H9 (cell line): ENCODE measurements at regions not wholly inside any gene's neighbourhood (a gene's known extent, or its start where the extent isn't known, plus 50 kb on each side); places are given as distances from the start of the nearest gene placed in this dataset.

Experiments used
- DNase-seq: peaks from one replicate; pipeline ENCODE4 v3.0.0-alpha.2; 2017
- H2AFZ ChIP-seq: one replicate; pipeline ENCODE4 v1.6.1; 2013; ENCODE audit warnings: mild to moderate bottlenecking, low read length, control low read depth, moderate library complexity
- H2AK5ac ChIP-seq: 2 replicates; pipeline ENCODE4 v1.6.1; 2013; ENCODE audit warnings: low read length, control low read depth, mixed read lengths; ENCODE audit not compliant: insufficient read length
- H2BK120ac ChIP-seq: one replicate; pipeline ENCODE4 v1.6.1; 2013; ENCODE audit warnings: low read depth, mild to moderate bottlenecking, low read length, control low read depth, inconsistent platforms; ENCODE audit not compliant: poor library complexity, severe bottlenecking
- H2BK12ac ChIP-seq: 2 replicates; pipeline ENCODE4 v1.6.1; 2013; ENCODE audit warnings: low read length, control low read depth, mixed read lengths, low read depth; ENCODE audit not compliant: insufficient read length
- H2BK15ac ChIP-seq: 2 replicates; pipeline ENCODE4 v1.6.1; 2013; ENCODE audit warnings: low read depth, low read length, control low read depth
- H2BK20ac ChIP-seq: one replicate; pipeline ENCODE4 v1.6.1; 2013; ENCODE audit warnings: low read depth, mild to moderate bottlenecking, low read length, control low read depth, inconsistent platforms; ENCODE audit not compliant: poor library complexity, severe bottlenecking
- H2BK5ac ChIP-seq: 2 replicates; pipeline ENCODE4 v1.6.1; 2013; ENCODE audit warnings: low read length, control low read depth, mixed read lengths; ENCODE audit not compliant: insufficient read length
- H3K14ac ChIP-seq: 2 replicates; pipeline ENCODE4 v1.6.1; 2013; ENCODE audit warnings: low read length, control low read depth; ENCODE audit not compliant: insufficient read depth
- H3K18ac ChIP-seq: 2 replicates; pipeline ENCODE4 v1.6.1; 2013; ENCODE audit warnings: low read depth, mild to moderate bottlenecking, mixed read lengths, low read length, control low read depth; ENCODE audit not compliant: insufficient read length
- H3K23ac ChIP-seq: 2 replicates; pipeline ENCODE4 v1.6.1; 2013; ENCODE audit warnings: low read length, control low read depth, mixed read lengths, low read depth; ENCODE audit not compliant: insufficient read length
- H3K23me2 ChIP-seq: 2 replicates; pipeline ENCODE4 v1.6.1; 2013; ENCODE audit warnings: low read depth, mild to moderate bottlenecking, mixed read lengths, low read length, control low read depth; ENCODE audit not compliant: insufficient read length, poor library complexity, severe bottlenecking
- H3K27ac ChIP-seq: 2 replicates; pipeline ENCODE4 v1.5.1; 2013; ENCODE audit warnings: low read length, control low read depth, mixed read lengths, low read depth; ENCODE audit not compliant: insufficient read length
- H3K27me3 ChIP-seq: 2 replicates; pipeline ENCODE4 v1.6.1; 2013; ENCODE audit warnings: low read length, control low read depth, inconsistent platforms; ENCODE audit not compliant: insufficient read depth
- H3K4ac ChIP-seq: 2 replicates; pipeline ENCODE4 v1.6.1; 2013; ENCODE audit warnings: low read depth, mild to moderate bottlenecking, control low read depth, inconsistent platforms, low read length, moderate library complexity
- H3K4me1 ChIP-seq: 2 replicates; pipeline ENCODE4 v1.6.1; 2013; ENCODE audit warnings: low read length, control low read depth, inconsistent platforms; ENCODE audit not compliant: insufficient read depth
- H3K4me2 ChIP-seq: 2 replicates; pipeline ENCODE4 v1.6.1; 2013; ENCODE audit warnings: low read length, control low read depth, mixed read lengths; ENCODE audit not compliant: insufficient read length, insufficient read depth
- H3K56ac ChIP-seq: 2 replicates; pipeline ENCODE4 v1.6.1; 2013; ENCODE audit warnings: low read depth, mild to moderate bottlenecking, mixed read lengths, low read length, control low read depth; ENCODE audit not compliant: insufficient read length
- H3K79me1 ChIP-seq: 2 replicates; pipeline ENCODE4 v1.6.1; 2013; ENCODE audit warnings: low read depth, mild to moderate bottlenecking, moderate library complexity, low read length, control low read depth, inconsistent platforms; ENCODE audit not compliant: insufficient read depth, poor library complexity, severe bottlenecking
- H3K79me2 ChIP-seq: 2 replicates; pipeline ENCODE4 v1.6.1; 2013; ENCODE audit warnings: low read length, control low read depth, inconsistent platforms; ENCODE audit not compliant: insufficient read depth
- H3K9ac ChIP-seq: 2 replicates; pipeline ENCODE4 v1.6.1; 2013; ENCODE audit warnings: low read length, control low read depth, mixed read lengths; ENCODE audit not compliant: insufficient read length; ENCODE audit errors: extremely low read depth
- H3K9me3 ChIP-seq: one replicate; pipeline ENCODE4 v1.6.1; 2013; ENCODE audit warnings: low read depth, low read length, inconsistent platforms; ENCODE audit not compliant: control insufficient read depth
- H3T11ph ChIP-seq: one replicate; pipeline ENCODE4 v1.6.1; 2013; ENCODE audit warnings: mild to moderate bottlenecking, low read length, control low read depth, inconsistent platforms
- H4K20me1 ChIP-seq: one replicate; pipeline ENCODE4 v1.6.1; 2013; ENCODE audit not compliant: control insufficient read depth, insufficient read length, insufficient read depth
- H4K5ac ChIP-seq: 2 replicates; pipeline ENCODE4 v1.6.1; 2013; ENCODE audit warnings: low read depth, mild to moderate bottlenecking, mixed read lengths, low read length, control low read depth; ENCODE audit not compliant: insufficient read length
- H4K8ac ChIP-seq: replicated peaks from 2 replicates; pipeline ENCODE4 v1.6.1; 2013; ENCODE audit warnings: low read length, control low read depth, mixed read lengths, low read depth; ENCODE audit not compliant: insufficient read length
- H4K91ac ChIP-seq: 2 replicates; pipeline ENCODE4 v1.6.1; 2013; ENCODE audit warnings: low read depth, mild to moderate bottlenecking, moderate library complexity, mixed read lengths, low read length, control low read depth; ENCODE audit not compliant: insufficient read length
- H3K27ac Mint-ChIP-seq, 3 experiments: 2 replicates in 2 of 3; 3 replicates in 1 of 3; pipeline ENCODE4 v1.8.0; 2020 to 2021; ENCODE audit warnings: mixed read lengths in 3 of 3, mild to moderate bottlenecking in 1 of 3, moderate library complexity in 1 of 3
- H3K27me3 Mint-ChIP-seq: 2 replicates; pipeline ENCODE4 v1.8.0; 2021; ENCODE audit warnings: low read depth, mild to moderate bottlenecking, moderate library complexity, mixed read lengths
- H3K36me3 Mint-ChIP-seq, 3 experiments: 2 replicates in 2 of 3; 3 replicates in 1 of 3; pipeline ENCODE4 v1.8.0; 2020 to 2021; ENCODE audit warnings: low read depth in 3 of 3, mixed read lengths in 3 of 3; ENCODE audit not compliant: insufficient read depth in 1 of 3
- H3K4me1 Mint-ChIP-seq, 2 experiments: 2 replicates each; pipeline ENCODE4 v1.8.0; 2020; ENCODE audit warnings: mixed read lengths in 2 of 2
- H3K4me3 Mint-ChIP-seq, 2 experiments: 2 replicates in 1 of 2; 3 replicates in 1 of 2; pipeline ENCODE4 v1.8.0; 2020 to 2021; ENCODE audit warnings: mild to moderate bottlenecking in 2 of 2, mixed read lengths in 2 of 2, moderate library complexity in 1 of 2
- H3K9me3 Mint-ChIP-seq, 2 experiments: 2 replicates in 1 of 2; 3 replicates in 1 of 2; pipeline ENCODE4 v1.8.0; 2020; ENCODE audit warnings: mild to moderate bottlenecking in 2 of 2, mixed read lengths in 2 of 2, moderate library complexity in 1 of 2
- CTCF ChIP-seq: fragments of 200-600 bp; sonication (generic); conservative IDR thresholded peaks from 3 replicates; pipeline ENCODE4 v1.8.0; 2021; ENCODE audit warnings: antibody characterized with exemption, mild to moderate bottlenecking

- no peak overlapping the region for H3K27ac Mint-ChIP-seq
- H3K27me3 Mint-ChIP-seq: no peaks in the 10 kb centered on the region; the same call in 1 of the 2 replicates
- Histone ChIP-seq H3K56ac (no peak overlapping the region), H2BK5ac (no peak overlapping the region), H2AK5ac (no peak overlapping the region), H3K4me1 (no peaks in the 10 kb centered on the region), H3K27me3 (no peaks in the 10 kb centered on the region), H3K4me2 (no peak overlapping the region), H4K20me1 (no peaks in the 10 kb centered on the region), H2BK15ac (no peak overlapping the region), H3K4ac (no peak overlapping the region), H3K23ac (no peak overlapping the region), H3K79me1 (no peaks in the 10 kb centered on the region), H3K18ac (no peak overlapping the region), H4K5ac (no peak overlapping the region), H3K14ac (no peak overlapping the region), H3K27ac (no peak overlapping the region), H3K79me2 (no peaks in the 10 kb centered on the region), H2BK120ac (no peak overlapping the region), H2BK12ac (no peak overlapping the region), H3K9me3 (no peaks in the 10 kb centered on the region), H3K23me2 (no peaks in the 10 kb centered on the region), H4K91ac (no peak overlapping the region), H3T11ph (no peak overlapping the region), H3K9ac (no peak overlapping the region), H2AFZ (no peak overlapping the region), H2BK20ac (no peak overlapping the region), H4K8ac (no peak overlapping the region)
- H3K36me3 Mint-ChIP-seq: no peaks in the 10 kb centered on the region
- TF ChIP-seq CTCF: no peak
- DNase-seq: no peak
- no peak overlapping the region for H3K4me3 Mint-ChIP-seq
- no peaks in the 10 kb centered on the region for H3K9me3 Mint-ChIP-seq
- peaks cover 11 to 20% of the 10 kb centered on the region in 2 experiments for H3K4me1 Mint-ChIP-seq
Observed at GRCh38 chr20:52845044-52845443, 127.1 kb upstream of the TSHZ2 start.
